K562 (cell line): ENCODE measurements at regions not wholly inside any gene's neighbourhood (a gene's known extent, or its start where the extent isn't known, plus 50 kb on each side); places are given as distances from the start of the nearest gene placed in this dataset.

Source experiments
- ATAC-seq: fragments of 200-7000 bp; cut with Tn5 transposase; 3 replicates; pipeline ENCODE4 v1.9.1; 2020; ENCODE audit warnings: moderate library complexity
- BruUV-seq: library from RNA; stranded (reverse); fragments of 400-500 nt; replicated peaks from 2 replicates; lab custom pipeline; 2021; lab: Mats Ljungman, UMichigan
- CTCF ChIA-PET: fragments of 300-600 bp; formaldehyde crosslinking; extraction: SDS; loops from one replicate; lab custom pipeline; 2021; ENCODE audit warnings: low intra/inter-chr PET ratio; lab: Yijun Ruan, JAX
- POLR2A ChIA-PET: fragments of 300-600, 350-650 bp; sonication (Branson Sonifier 250); formaldehyde crosslinking; extraction: SDS; loops from one replicate; lab custom pipeline; 2021; ENCODE audit warnings: antibody characterized with exemption, inconsistent platforms; lab: Yijun Ruan, JAX
- DNase-seq, 4 experiments: peaks; one replicate each; pipeline versions ENCODE4 v3.0.0 to v3.0.0-alpha.2; 2011 to 2018; ENCODE audit warnings: low spot score in 3 of 4, mixed read lengths in 3 of 4; ENCODE audit errors: extremely low read depth in 1 of 4
- FAIRE-seq: peaks from 2 replicates; lab custom pipeline; 2011; peaks lifted over from hg19 to GRCh38; lab: Jason Lieb, UNC
- H2AFZ ChIP-seq: 2 replicates; pipeline ENCODE4 v1.6.0; 2011; ENCODE audit warnings: low read depth, low read length, control low read depth, inconsistent platforms
- H3K27ac ChIP-seq: fragments of 200-600 bp; 3 replicates; pipeline ENCODE4 v1.8.0; 2011; ENCODE audit warnings: low read depth, mild to moderate bottlenecking, control low read depth, inconsistent platforms, low read length, moderate library complexity, mixed read lengths; ENCODE audit errors: extremely low read depth
- H3K27me3 ChIP-seq, 2 experiments: fragments of 300-600 bp in 1 of 2; 2 replicates in 1 of 2; 3 replicates in 1 of 2; pipeline versions ENCODE4 v1.6.0 to v1.8.0; 2011; ENCODE audit warnings: inconsistent platforms in 2 of 2, low read length in 2 of 2, mild to moderate bottlenecking in 1 of 2, mixed read lengths in 1 of 2, moderate library complexity in 1 of 2; ENCODE audit not compliant: control insufficient read depth in 2 of 2, insufficient read depth in 2 of 2
- H3K36me3 ChIP-seq: fragments of 300-600 bp; 3 replicates; pipeline ENCODE4 v1.8.0; 2011; ENCODE audit warnings: mild to moderate bottlenecking, low read length, inconsistent platforms; ENCODE audit not compliant: control insufficient read depth, insufficient read depth
- H3K4me1 ChIP-seq, 2 experiments: fragments of 200-600 bp in 1 of 2; replicated peaks in 1 of 2; 2 replicates in 1 of 2; 3 replicates in 1 of 2; pipeline versions ENCODE4 v1.5.1 to v1.8.0; 2011; ENCODE audit warnings: inconsistent platforms in 2 of 2, low read length in 2 of 2, mild to moderate bottlenecking in 1 of 2, mixed read lengths in 1 of 2, moderate library complexity in 1 of 2; ENCODE audit not compliant: control insufficient read depth in 2 of 2, insufficient read depth in 2 of 2
- H3K4me2 ChIP-seq: 2 replicates; pipeline ENCODE4 v1.6.1; 2011; ENCODE audit warnings: low read length, control low read depth, inconsistent platforms, mixed read lengths; ENCODE audit not compliant: insufficient read depth
- H3K4me3 ChIP-seq: fragments of 200-600 bp; sonication (generic), shearing (Covaris generic); 2 replicates; pipeline ENCODE4 v1.5.1; 2016; ENCODE audit warnings: control low read depth, inconsistent platforms
- H3K79me2 ChIP-seq: fragments of 200-600 bp; 3 replicates; pipeline ENCODE4 v1.8.0; 2011; ENCODE audit warnings: low read length, inconsistent platforms; ENCODE audit not compliant: control insufficient read depth, insufficient read depth
- H3K9ac ChIP-seq, 2 experiments: 2 replicates each; pipeline versions ENCODE4 v1.6.0 to v1.6.1; 2011; ENCODE audit warnings: low read depth in 2 of 2, low read length in 2 of 2, control low read depth in 1 of 2, inconsistent platforms in 1 of 2, mild to moderate bottlenecking in 1 of 2, mixed read lengths in 1 of 2; ENCODE audit not compliant: insufficient read depth in 1 of 2
- H3K9me1 ChIP-seq: one replicate; pipeline ENCODE4 v1.6.0; 2011; ENCODE audit warnings: inconsistent platforms, mild to moderate bottlenecking, low read length, moderate library complexity; ENCODE audit not compliant: control insufficient read depth, insufficient read depth
- H3K9me3 ChIP-seq: replicated peaks from 2 replicates; pipeline ENCODE4 v1.5.1; 2011; ENCODE audit warnings: low read depth, low read length, inconsistent platforms; ENCODE audit not compliant: control insufficient read depth, insufficient read depth
- H4K20me1 ChIP-seq: replicated peaks from 2 replicates; pipeline ENCODE4 v1.6.1; 2011; ENCODE audit warnings: low read length, inconsistent platforms, mixed read lengths; ENCODE audit not compliant: control insufficient read depth, insufficient read depth
- ARID2 ChIP-seq: fragments of 450-650 bp; IDR thresholded peaks from 2 replicates; pipeline ENCODE4 v1.6.1; 2017; ENCODE audit warnings: antibody characterized with exemption, mild to moderate bottlenecking
- ARID3B ChIP-seq: fragments of 250-450 bp; sonication (Bioruptor Pico); IDR thresholded peaks from 2 replicates; pipeline ENCODE4 v1.4.0; 2020; ENCODE audit warnings: borderline replicate concordance
- ELK1 ChIP-seq: sonication (generic); formaldehyde crosslinking; IDR thresholded peaks from 2 replicates; pipeline ENCODE4 v1.8.1; 2022; ENCODE audit warnings: missing genetic modification reagents
- HDAC6 ChIP-seq: IDR thresholded peaks from 2 replicates; pipeline ENCODE4 v1.6.1; 2012; ENCODE audit warnings: low read depth, mild to moderate bottlenecking, control low read depth, inconsistent platforms, low read length, moderate library complexity
- NRF1 ChIP-seq, 2 experiments: fragments of 450-650 bp; IDR thresholded peaks in 1 of 2; conservative IDR thresholded peaks in 1 of 2; 2 replicates each; pipeline ENCODE4 v1.6.1; 2014; ENCODE audit warnings: mild to moderate bottlenecking in 2 of 2
- RBM25 ChIP-seq: fragments of 200-400 bp; formaldehyde crosslinking; IDR thresholded peaks from 2 replicates; pipeline ENCODE4 v1.6.1; 2018; ENCODE audit warnings: low read length, low read depth, moderate library complexity; ENCODE audit not compliant: severe bottlenecking
- ZNF407 ChIP-seq: fragments of 450-650 bp; IDR thresholded peaks from 2 replicates; pipeline ENCODE4 v1.6.1; 2016; ENCODE audit warnings: low read depth
- WGBS: fragments of 100-300 bp; shearing (Covaris generic); methylation state at CpG from one replicate; pipeline ENCODE4 v1.1.6; 2016; ENCODE audit warnings: low coverage, mixed read lengths; ENCODE audit not compliant: insufficient coverage; ENCODE audit errors: missing lambda C conversion rate; 5-methylcytosine and 5-hydroxymethylcytosine counted together
- in situ Hi-C: fragments of 300-500 bp; cut with MboI; formaldehyde crosslinking; loops from 4 replicates; pipeline ENCODE4 v1.15.0; 2018; ENCODE audit warnings: inconsistent platforms, mixed read lengths
- intact Hi-C: fragments of 100-400 bp; cut with micrococcal nuclease; formaldehyde crosslinking; loops from 2 replicates; pipeline ENCODE4 v1.14.2; 2022
- TF ChIP-seq, protein P1 (sequence below): fragments of 250-450 bp; sonication (Bioruptor Pico); IDR thresholded peaks from 2 replicates; pipeline ENCODE4 v1.8.0; 2022; ENCODE audit warnings: inconsistent platforms
- TF ChIP-seq, protein P2 (sequence below): IDR thresholded peaks from 2 replicates; pipeline ENCODE4 v1.6.1; 2011; ENCODE audit not compliant: insufficient read length; ENCODE audit errors: extremely low read depth

DNA sequence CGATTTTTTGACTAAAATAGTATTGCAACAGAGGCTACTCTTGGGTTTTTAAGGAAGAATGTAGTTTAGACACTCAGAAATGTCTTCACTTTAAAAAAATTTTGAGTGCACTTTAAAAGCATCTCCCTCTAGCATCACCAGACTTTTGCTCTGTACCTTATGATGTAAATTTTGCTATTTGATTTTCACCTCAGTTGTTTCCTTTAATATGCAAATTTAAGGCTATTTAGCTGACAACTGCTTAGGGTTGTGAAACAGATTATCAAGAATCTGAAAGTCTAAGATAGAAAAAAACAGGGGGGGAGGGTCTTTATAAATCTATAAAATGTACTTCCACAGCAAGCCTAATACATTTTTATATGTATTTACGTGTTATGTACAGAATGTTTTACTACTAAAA, 92.9 kb upstream of the USP38 start:
- no peaks in the 10 kb centered on the region for H3K36me3 ChIP-seq
- H3K9me1 ChIP-seq: no peaks in the 10 kb centered on the region
- intact Hi-C loops: no loop called here
- ChIA-PET POLR2A (no interaction called here), CTCF (no interaction called here)
- 6% methylated on average over 2 of the region's 2 CpGs for WGBS
- no peaks in the 10 kb centered on the region for H3K9me3 ChIP-seq
- no peak overlapping the region for H3K4me2 ChIP-seq
- in situ Hi-C loops: no loop called here
- H3K27me3 ChIP-seq: no peaks in the 10 kb centered on the region
- H3K27ac ChIP-seq: no peak overlapping the region
- H3K9ac ChIP-seq: no peak overlapping the region
- no TSS peak for BruUV-seq
- FAIRE-seq (no peak), DNase-seq (no peak), ATAC-seq (no peak)
- H3K4me3 ChIP-seq: no peak overlapping the region
- H4K20me1 ChIP-seq: no peaks in the 10 kb centered on the region
- H3K4me1 ChIP-seq: no peaks in the 10 kb centered on the region
- H3K79me2 ChIP-seq: no peaks in the 10 kb centered on the region
- H2AFZ ChIP-seq: no peak overlapping the region
- TF ChIP-seq, protein P1, sequence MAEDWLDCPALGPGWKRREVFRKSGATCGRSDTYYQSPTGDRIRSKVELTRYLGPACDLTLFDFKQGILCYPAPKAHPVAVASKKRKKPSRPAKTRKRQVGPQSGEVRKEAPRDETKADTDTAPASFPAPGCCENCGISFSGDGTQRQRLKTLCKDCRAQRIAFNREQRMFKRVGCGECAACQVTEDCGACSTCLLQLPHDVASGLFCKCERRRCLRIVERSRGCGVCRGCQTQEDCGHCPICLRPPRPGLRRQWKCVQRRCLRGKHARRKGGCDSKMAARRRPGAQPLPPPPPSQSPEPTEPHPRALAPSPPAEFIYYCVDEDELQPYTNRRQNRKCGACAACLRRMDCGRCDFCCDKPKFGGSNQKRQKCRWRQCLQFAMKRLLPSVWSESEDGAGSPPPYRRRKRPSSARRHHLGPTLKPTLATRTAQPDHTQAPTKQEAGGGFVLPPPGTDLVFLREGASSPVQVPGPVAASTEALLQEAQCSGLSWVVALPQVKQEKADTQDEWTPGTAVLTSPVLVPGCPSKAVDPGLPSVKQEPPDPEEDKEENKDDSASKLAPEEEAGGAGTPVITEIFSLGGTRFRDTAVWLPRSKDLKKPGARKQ (CRISPR knock-in tag): no peak
- TF ChIP-seq ELK1: no peak
- TF ChIP-seq ZNF407: no peak
- no peak for TF ChIP-seq ARID3B (CRISPR knock-in tag)
- no peak for TF ChIP-seq RBM25
- TF ChIP-seq NRF1 (conservative IDR thresholded peaks at IDR 0.05 in 1 of 2, IDR thresholded peaks at IDR 0.05 in 1 of 2): no peak
- no peak for TF ChIP-seq HDAC6
- no peak for TF ChIP-seq ARID2
- TF ChIP-seq, protein P2, sequence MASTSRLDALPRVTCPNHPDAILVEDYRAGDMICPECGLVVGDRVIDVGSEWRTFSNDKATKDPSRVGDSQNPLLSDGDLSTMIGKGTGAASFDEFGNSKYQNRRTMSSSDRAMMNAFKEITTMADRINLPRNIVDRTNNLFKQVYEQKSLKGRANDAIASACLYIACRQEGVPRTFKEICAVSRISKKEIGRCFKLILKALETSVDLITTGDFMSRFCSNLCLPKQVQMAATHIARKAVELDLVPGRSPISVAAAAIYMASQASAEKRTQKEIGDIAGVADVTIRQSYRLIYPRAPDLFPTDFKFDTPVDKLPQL: no peak
